ENCODE measurements at regions not wholly inside any gene's neighbourhood (a gene's known extent, or its start where the extent isn't known, plus 50 kb on each side); places are given as distances from the start of the nearest gene placed in this dataset.
"Not testable (repeated sequence)": the region's sequence is repeated elsewhere in the genome, so short reads cannot be mapped to it uniquely, and the experiment has no call there.

DNA sequence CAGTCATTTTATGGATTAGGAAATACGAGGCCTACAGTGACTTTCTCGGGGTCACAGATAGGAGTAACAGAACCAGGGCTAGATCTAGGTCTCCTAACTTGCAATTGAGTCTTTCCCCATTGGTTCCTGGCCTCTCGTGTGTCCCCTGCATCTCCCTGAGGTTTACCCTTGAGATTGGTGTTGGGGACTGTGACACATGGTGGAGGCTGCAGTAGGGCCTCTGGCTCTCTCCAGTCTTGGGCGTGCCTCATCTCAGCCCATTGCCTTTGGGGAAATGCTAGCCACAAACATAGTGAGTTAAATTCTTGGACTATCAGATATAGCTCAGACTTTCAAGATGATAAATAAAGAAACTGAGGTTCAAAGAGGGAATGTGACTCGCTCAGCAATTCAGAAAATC lies 212.1 kb downstream of the KCNRG start:
- DNase-seq (ENCODE audit: low spot score), result no peak

DNA sequence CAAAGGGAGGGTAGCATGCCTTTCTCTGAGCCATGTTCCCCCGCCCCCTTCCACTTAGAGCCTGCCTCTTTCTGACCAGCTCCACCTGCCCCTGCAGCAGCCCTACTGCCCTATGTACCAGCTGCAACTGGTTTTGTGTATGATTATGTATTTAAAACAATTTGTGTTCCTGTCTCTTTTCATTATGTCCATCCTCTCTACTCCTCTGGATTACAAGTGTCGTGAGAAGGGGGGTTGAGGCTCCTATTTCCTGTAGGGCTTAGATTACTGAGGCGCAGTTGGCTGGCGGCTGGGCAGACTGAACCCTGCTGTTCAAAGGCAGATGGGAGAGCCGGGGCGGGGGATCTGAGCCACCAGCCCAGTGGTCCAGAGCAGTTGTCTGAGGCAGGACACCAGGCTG lies 213.3 kb downstream of the KCNRG start:
- no peak for DNase-seq (ENCODE audit: low spot score)

DNA sequence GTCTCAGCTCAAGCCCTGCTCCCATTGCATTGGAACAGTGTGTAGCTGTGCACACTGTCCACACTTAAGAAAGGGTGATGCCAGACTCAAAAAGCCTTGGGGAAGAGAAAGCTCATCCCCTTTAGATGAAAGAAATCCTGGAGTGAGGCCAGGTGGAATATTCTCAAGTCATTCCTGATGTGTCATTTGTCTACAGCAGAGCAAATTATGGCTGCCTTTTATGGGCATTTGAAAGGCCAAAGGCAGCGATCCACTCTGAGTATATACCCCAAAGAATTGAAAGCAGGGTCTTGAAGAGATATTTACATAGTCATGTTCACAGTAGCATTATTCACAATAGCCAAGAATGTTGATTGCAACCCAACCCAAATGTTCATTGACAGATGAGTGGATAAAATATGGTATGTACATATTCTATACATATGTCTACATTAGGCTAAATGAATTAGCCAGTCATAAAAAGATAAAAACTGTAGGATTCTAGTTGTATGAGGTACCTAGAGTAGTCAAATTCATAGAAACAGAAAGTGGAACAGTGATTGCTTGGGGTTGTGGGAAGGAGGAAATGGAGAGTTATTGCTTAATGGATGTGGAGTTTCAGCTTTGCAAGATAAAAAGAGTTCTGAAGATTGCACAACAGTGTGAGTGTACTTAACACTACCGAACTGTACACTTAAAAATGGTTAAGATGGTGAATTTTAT lies 214.9 kb downstream of the KCNRG start:
- peak; percentile 43 for DNase-seq (ENCODE audit: low spot score)

DNA sequence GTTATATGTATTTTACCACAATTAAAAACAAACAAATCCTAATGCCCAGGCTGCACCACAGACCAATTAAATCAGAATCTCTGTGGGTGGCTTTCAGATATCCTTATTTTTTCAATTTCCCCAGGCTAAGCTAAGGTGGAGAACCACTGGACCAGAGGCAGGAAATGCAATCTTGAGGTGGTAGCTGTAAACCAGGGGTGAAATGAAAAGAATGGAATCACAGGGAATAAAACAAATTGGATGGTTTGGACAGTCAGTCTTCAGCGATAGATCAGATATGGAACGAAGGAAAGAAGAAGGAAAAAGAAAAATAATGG lies 215.4 kb downstream of the KCNRG start:
- no peak for DNase-seq (ENCODE audit: low spot score)

DNA sequence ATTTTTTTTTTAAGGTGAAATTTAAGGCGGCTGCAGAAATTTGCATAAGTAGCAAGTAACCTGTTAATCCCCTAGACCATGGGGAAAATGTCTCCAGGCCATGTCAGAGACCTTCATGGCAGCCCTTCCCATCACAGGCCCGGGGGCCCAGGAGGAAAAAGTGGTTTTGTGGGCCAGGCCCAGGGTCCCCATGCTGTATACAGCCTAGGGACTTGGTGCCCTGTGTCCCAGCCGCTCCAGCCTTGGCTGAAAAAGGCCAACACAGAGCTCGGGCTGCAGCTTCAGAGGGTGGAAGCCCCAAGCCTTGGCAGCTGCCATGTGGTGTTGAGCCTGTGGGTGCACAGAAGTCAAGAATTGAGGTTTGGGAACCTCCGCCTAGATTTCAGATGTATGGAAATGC lies 218.3 kb downstream of the KCNRG start:
- DNase-seq (ENCODE audit: low spot score), result not testable (repeated sequence)

DNA sequence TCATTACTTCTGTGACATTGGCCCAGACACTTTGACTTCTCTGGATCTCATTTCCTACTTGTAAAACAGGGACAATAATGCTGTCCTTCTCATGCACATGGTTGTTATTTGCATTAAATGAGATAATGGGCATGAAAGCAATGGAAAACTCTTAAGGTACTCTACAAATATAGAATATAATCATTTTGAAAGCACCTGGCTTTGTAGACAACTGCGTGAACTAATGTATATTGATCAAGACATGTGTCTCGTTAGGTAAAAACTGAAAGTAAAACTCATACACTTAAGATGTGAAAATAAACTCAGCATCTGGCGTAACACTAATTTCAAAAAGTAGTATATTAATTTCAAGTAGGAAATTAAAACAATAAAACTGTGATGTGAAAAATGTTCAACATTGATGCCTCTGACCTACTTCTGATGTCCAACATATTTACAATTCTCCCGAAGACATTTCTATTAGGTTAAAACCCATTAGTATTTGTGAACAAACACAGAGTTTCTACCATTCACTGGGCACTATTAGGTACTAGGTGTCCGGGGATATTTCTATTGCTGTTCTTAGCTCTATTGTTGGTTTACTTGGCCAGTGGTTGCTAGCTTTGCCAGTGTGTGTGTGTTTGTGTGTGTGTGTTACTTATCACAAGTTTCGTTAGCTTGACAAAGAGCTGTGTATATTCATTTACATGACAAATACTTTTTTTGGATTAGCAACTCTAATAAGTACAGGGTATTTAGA lies 220.5 kb downstream of the KCNRG start:
- DNase-seq (ENCODE audit: low spot score), result no peak

DNA sequence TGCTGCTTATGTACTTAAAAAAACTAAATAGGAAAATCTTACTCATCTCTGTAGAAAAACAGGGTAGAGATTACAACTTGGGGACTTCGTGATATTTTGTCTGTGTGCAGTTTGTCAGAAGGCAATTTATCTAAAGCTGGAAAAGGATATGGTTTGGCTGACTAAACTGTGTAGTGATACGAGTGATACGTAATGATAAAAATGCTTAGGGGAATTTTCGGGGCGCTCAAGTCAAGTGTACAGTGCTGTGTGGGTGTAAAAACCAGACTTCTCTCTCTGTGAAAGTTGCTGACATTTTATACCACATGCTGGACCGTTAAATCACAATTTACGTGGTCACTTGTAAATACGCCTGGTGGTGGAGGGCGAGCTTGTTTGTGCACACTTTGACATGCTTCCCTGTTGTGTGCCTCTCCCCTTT lies 221.7 kb downstream of the KCNRG start:
- DNase-seq (ENCODE audit: low spot score), result peak; percentile 42

DNA sequence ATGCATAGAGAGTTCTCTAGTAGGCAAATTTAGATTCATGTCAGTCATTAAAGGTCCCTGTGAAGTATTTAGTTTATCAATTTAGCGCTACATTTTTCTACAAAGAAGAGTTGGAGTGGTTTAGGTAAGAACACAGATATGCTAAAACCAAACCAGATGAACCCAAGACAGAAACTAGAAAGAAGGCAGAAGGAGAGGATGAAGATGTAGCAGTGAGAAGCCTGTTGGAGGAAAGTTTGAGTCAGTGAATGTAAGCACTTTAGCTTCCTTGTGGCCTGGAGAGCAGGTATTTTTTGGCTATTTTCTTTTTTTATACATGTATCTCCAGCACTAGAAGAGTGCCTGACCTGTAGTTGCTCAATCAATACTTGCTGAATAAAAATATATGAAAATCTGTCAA lies 223.7 kb downstream of the KCNRG start:
- DNase-seq (ENCODE audit: low spot score), result no peak

DNA sequence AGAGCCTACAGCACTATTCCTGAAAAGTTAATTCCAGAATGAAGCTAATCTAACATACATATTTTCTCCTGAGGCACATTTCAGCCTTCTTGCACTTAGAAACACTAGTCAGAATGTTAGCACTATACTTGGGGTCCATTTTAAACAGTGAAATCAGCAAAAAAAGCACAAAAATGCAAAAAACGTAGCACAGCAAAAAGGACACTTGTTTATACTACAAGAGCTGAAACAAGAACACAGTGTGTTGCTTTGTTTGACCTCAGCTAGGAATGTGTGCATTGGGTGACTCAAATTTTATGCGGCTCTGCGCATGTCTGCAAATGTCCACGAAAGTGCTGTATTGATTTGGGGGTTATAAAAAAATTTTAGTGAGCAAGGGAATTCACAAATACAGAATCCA lies 226.2 kb downstream of the KCNRG start:
- no peak for DNase-seq (ENCODE audit: low spot score)

DNA sequence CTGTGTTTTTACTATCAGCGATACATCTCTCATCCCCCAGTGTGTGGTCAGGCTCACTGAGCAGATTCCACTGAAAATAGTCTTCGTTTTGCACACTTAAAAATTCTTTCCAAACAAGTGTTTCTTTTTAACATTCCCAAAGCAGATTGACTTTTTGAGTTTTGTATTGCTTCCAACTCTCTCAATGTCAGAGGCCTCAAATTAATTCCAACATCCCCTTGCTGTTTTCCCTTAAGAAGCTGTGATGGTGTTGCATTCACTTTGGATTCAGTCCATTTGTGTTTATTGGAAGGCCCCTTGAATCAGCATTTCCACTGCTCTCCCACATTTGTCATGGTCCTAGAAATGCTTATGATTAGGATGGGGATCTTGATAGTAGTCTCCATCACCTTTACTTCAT lies 228.7 kb downstream of the KCNRG start:
- no peak for DNase-seq (ENCODE audit: low spot score)

DNA sequence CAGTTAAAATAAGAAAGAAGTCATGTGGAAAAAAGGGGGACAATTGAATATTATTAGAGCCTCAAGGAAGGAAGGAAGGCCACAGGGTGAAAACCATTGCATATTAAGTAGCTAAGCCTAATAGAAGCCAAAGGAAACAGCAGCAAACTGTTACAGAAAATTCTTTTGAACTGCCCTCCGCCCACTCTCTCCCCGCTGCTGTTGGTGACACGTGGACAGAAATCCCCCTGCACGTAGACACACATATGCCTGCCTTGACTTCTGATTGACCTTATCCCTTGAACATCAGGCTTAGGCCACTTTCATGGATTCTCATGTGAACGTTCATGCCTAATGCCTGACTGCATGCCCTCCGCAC lies 229.1 kb downstream of the KCNRG start:
- no peak for DNase-seq (ENCODE audit: low spot score)

DNA sequence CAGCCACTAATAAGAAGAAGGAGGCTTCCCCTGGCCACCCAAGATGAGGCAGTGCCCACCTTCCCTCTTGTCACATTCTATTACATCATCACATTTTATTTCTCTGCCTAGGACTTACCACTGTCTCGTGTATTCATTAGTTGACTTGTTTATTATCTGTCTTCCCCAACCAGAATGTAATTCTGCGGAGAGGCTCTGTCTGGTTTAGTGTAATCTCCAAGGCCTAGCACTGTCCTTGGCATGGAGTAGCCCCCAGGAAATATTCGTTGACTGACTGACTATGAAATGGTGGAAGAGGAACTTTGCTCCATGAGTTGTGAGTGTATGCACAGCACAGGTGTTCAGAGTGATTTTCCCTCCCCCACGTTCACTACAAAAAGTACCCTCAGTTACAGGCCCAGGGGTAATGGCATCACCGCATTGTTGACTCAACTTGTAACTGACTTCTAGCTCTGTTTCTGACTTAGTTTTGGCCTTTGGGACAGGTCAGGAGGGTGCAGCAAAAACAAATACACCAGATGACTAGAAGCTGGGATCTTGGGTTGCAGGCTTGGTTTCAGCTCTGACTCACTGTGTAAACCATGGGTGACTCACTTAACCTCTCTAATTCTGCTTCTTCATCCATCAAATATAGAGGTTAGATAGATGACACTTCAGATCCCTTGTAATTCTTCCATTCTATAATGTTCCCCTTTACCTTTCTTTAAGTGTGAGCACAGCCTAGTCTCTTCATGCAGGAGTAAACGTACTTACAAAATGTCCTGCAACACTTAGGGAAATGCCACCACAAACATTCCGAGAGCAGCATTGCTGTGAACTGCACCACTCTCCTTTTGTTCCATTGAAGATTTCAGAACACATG lies 229.7 kb downstream of the KCNRG start:
- peak; percentile 75 for DNase-seq (ENCODE audit: low spot score)

DNA sequence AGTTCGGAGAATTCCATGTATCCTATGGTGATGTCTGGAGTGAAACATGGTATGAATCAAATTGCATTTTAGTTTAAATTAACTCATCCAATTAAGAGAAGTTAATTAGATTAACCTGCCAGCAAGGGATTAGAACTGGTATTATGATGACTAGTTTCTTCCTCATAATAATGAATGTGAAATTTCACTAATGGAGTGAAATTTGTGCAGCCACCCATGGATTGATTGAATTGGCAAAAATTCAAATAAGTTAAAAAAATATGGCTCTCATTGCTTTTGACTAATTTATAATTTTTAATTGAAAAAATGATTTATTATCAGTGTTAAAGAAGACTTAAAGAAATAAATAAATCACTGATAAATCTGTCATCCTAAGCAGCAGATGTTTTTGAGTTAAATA lies 232.0 kb downstream of the KCNRG start:
- DNase-seq (ENCODE audit: low spot score), result no peak

DNA sequence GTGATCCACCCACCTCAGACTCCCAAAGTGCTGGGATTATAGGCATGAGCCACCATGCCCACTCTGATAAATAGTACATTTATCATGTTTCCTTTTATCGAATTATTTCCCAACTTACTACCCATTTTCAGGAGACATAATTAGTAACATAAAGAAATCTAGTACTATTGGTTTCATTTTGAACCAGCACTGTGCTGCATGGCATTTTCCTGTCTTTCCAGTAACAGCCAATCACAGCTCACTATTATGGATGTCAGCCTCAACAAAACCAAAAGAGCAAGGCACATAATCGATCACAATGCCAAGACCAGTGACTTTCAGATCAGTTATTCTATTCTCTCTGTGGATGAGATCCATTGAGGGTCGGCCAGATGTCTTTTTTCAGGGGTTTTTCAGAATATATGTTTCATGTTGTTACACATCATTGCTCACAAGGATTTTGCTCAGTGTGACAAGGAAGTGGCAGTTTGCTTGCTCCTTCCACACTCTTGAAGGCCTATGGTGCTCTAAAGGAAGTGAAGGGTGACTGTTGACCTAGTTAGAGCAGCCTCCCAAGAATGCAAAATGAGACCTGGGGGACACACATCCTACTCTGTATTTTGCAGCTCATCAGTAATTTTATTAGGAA lies 233.4 kb downstream of the KCNRG start:
- DNase-seq (ENCODE audit: low spot score), result no peak

DNA sequence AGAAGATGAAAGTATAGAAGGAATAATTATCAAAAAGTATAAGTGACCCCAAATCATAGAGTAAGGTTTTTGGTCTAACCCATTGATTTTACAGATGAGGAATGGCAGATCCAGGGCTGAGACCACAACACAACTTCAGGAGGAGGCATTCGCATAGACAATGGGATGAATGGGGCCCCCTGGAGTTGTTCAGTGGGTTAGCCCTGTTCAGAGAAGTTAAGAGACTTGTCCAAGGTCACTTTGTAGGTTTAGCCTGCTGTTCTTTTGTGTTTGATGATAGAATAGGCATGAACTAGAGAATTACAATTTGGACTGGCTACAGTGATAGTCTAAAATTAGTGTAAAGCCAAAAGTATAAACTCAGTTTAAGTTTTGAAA lies 233.9 kb downstream of the KCNRG start:
- DNase-seq (ENCODE audit: low spot score), result no peak

DNA sequence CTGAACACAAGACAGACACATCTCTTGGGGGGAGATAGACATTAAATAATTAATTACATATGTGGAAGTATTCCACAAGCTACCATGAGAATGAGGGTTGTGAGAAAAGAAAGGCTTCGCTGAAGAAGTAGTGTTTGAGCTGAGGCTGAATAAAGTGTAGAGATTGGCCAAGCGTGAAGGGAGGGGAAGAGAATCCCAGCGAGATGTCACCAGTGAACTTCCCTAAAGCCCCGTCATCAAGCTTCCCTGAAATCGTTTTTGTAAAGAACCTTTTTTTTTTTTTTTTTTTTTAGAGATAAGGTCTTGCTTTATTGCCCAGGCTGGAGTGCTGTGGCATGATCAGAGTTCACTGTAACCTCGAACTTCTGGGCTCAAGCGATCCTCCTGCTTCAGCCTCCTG lies 235.2 kb downstream of the KCNRG start:
- no peak for DNase-seq (ENCODE audit: low spot score)

DNA sequence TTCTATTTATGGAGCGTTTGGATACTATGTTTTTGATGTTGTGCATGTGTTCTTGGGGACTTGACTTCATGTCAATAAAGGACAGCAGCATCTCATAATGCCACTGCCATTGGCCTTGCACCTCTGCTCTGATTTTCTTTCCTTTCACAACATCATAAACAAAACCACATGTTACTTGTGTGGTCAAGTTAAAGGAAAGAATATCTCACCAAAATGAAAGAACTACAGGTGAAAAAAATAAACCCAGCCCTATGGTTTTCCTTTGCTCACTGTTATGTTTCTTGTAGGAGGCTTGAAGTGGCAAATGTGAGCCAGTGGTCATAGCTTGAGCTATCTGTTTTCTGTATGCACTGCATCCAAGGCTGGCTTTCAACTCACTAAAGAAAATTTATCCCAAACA lies 240.4 kb downstream of the KCNRG start:
- DNase-seq (ENCODE audit: low spot score), result no peak

DNA sequence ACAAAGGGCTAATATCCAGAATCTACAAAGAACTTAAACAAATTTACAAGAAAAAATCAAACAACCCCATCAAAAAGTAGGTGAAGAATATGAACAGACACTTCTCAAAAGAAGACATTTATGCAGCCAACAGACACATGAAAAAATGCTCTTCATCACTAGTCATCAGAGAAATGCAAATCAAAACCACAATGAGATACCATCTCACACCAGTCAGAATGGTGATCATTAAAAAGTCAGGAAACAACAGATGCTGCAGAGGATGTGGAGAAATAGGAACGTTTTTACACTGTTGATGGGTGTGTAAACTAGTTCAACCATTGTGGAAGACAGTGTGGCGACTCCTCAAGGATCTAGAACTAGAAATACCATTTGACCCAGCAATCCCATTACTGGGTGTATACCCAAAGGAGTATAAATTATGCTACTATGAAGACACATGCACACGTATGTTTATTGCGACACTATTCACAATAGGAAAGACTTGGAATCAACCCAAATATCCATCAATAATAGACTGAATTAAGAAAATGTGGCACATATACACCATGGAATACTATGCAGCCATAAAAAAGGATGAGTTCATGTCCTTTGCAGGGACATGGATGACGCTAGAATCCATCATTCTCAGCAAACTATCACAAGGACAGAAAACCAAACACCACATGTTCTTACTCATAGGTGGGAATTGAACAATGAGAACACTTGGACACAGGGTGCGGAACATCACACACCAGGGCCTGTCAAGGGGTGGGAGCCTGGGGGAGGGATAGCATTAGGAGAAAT lies 241.5 kb downstream of the KCNRG start:
- DNase-seq (ENCODE audit: low spot score), result not testable (repeated sequence)

DNA sequence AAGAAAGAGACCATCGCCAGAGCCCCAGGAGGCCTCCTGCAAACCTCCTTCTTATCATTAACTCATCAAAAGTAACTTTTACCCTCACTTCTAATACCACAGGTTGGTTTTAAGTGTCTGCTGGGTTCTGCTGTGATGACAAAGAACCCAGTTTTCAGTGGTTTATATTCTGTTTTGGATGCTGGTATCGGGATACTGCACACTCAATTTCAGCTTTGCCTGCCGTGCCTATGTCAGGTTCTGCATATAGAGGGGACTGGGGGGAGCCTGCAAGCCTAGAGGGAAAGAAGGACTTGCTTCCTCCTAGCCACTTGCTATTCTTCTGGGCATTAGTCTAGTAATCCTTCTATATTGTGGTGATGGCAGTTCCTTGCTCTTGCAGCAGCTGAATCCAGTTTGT lies 242.4 kb downstream of the KCNRG start:
- no peak for DNase-seq (ENCODE audit: low spot score)

DNA sequence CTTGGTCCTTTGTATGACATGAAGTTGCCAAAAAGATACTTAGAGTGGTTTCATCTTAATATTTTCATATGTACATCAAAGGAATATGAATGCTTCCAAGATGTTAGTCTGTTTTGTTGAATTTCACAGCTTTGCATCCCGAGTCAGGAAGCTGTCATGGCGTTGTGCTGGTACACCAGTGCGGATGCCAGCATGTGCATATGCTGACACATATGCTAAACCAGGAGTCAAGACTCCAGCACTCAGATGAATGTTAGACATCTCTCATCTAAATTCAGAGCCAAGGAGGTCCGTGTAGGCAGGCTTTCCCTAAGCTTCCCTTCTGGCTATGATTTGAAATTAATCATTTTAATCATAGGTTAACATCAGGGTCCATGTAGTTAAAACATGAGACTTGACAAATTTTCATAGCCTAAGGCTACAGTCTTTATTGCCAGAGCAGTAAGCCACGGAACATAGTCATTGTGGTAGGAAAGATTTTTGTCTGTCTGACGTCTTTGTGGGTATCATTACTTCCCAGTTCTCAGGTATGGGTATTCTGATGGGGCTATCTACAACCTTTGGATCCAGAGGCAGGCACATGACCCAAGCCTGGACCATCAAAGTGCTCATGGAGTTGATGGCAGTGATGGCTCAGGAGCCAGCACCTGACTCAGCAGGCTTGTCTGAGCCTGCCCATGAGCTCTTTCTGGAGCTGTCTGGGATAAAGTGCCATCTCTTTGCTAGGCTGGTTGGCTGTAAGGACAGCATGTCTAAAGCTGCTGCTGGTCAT lies 246.1 kb downstream of the KCNRG start:
- DNase-seq (ENCODE audit: low spot score), result no peak

DNA sequence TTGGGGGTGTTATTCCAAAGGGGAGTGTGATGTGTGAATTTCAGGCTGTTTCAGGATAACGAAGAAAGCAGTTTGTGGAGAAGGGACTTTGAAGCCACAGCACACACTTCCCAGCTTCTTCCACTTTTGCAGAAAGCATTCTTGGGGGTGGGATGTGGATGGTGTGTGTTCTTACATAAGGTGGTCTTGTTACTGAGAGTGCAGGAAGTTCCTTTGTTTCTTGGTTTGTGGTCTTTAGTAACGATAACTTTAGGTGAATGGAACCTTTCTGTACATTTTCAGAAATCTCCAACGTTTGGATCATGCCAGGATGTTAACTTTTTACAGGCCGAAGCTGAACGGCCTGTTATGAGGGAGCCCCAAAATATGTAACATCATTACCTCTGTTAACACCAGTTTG lies 251.8 kb downstream of the KCNRG start:
- DNase-seq (ENCODE audit: low spot score), result no peak

Measured in umbilical cord (tissue), 1 donor.